Endothelial cell of umbilical vein (primary cell): ENCODE measurements at regions not wholly inside any gene's neighbourhood (a gene's known extent, or its start where the extent isn't known, plus 50 kb on each side); places are given as distances from the start of the nearest gene placed in this dataset.

Experiments
- BruUV-seq: library from RNA; stranded (reverse); fragments of 400-500 nt; replicated peaks from 2 replicates; lab custom pipeline; 2021; lab: Mats Ljungman, UMichigan
- CTCF ChIA-PET: fragments of 300-600, 350-600 bp; sonication (Branson Sonifier 250); formaldehyde crosslinking; loops from one replicate; lab custom pipeline; 2021; ENCODE audit warnings: antibody characterized with exemption, inconsistent platforms; lab: Charles Lee
- POLR2A ChIA-PET: fragments of 300-600, 350-600 bp; sonication (Branson Sonifier 250); formaldehyde crosslinking; loops from one replicate; lab custom pipeline; 2021; ENCODE audit warnings: antibody characterized with exemption, inconsistent platforms; lab: Charles Lee
- DNase-seq: peaks from one replicate; pipeline ENCODE4 v3.0.0-alpha.2; 2011; ENCODE audit warnings: low read depth, low spot score
- FAIRE-seq: peaks from 2 replicates; lab custom pipeline; 2011; peaks lifted over from hg19 to GRCh38; lab: Jason Lieb, UNC
- H2AFZ ChIP-seq: 2 replicates; pipeline ENCODE4 v1.6.0; 2012; ENCODE audit warnings: low read depth, low read length, control low read depth, inconsistent platforms
- H3K27ac ChIP-seq: 2 replicates; pipeline ENCODE4 v1.5.1; 2011; ENCODE audit warnings: low read depth, mild to moderate bottlenecking, control low read depth, low read length, moderate library complexity; ENCODE audit not compliant: insufficient read depth
- H3K27me3 ChIP-seq, 2 experiments: 2 replicates each; pipeline versions ENCODE4 v1.6.0 to v1.6.1; 2011; ENCODE audit warnings: low read length in 2 of 2, mixed read lengths in 1 of 2; ENCODE audit not compliant: control insufficient read depth in 2 of 2, insufficient read depth in 2 of 2
- H3K36me3 ChIP-seq, 2 experiments: 2 replicates in 1 of 2; 3 replicates in 1 of 2; pipeline ENCODE4 v1.5.1; 2011; ENCODE audit warnings: low read length in 2 of 2, mild to moderate bottlenecking in 1 of 2, moderate library complexity in 1 of 2; ENCODE audit not compliant: control insufficient read depth in 2 of 2, insufficient read depth in 2 of 2; ENCODE audit errors: extremely low read depth in 1 of 2
- H3K4me1 ChIP-seq: 3 replicates; pipeline ENCODE4 v1.5.1; 2011; ENCODE audit warnings: mild to moderate bottlenecking, low read length; ENCODE audit not compliant: control insufficient read depth, insufficient read depth; ENCODE audit errors: extremely low read depth
- H3K4me2 ChIP-seq: 2 replicates; pipeline ENCODE4 v1.6.1; 2011; ENCODE audit warnings: low read length, control low read depth, mixed read lengths; ENCODE audit not compliant: insufficient read depth
- H3K4me3 ChIP-seq, 3 experiments: fragments of 200-600 bp in 1 of 3; sonication (generic), shearing (Covaris generic) in 1 of 3; replicated peaks in 1 of 3; 2 replicates each; pipeline ENCODE4 v1.5.1; 2011 to 2016; ENCODE audit warnings: control low read depth in 3 of 3, low read length in 3 of 3, mild to moderate bottlenecking in 2 of 3, inconsistent platforms in 1 of 3, low read depth in 1 of 3, moderate library complexity in 1 of 3; ENCODE audit not compliant: insufficient read depth in 1 of 3
- H3K79me2 ChIP-seq: 2 replicates; pipeline ENCODE4 v1.6.0; 2012; ENCODE audit warnings: low read length, inconsistent platforms; ENCODE audit not compliant: control insufficient read depth, insufficient read depth
- H3K9ac ChIP-seq: replicated peaks from 2 replicates; pipeline ENCODE3; 2011; ENCODE audit warnings: low read length, control low read depth; ENCODE audit not compliant: insufficient read depth; ENCODE audit errors: extremely low read depth
- H3K9me1 ChIP-seq: replicated peaks from 3 replicates; pipeline ENCODE4 v1.6.0; 2011; ENCODE audit warnings: mild to moderate bottlenecking, low read length; ENCODE audit not compliant: control insufficient read depth, insufficient read depth; ENCODE audit errors: extremely low read depth
- H3K9me3 ChIP-seq: replicated peaks from 2 replicates; pipeline ENCODE4 v1.5.1; 2012; ENCODE audit warnings: low read length, inconsistent platforms; ENCODE audit not compliant: control insufficient read depth, insufficient read depth
- H4K20me1 ChIP-seq: replicated peaks from 2 replicates; pipeline ENCODE3; 2011; ENCODE audit warnings: mild to moderate bottlenecking, low read length; ENCODE audit not compliant: control insufficient read depth, insufficient read depth; ENCODE audit errors: extremely low read depth
- EZH2 ChIP-seq: IDR thresholded peaks from 2 replicates; pipeline ENCODE4 v1.6.1; 2012; ENCODE audit warnings: borderline replicate concordance, low read depth, mild to moderate bottlenecking, moderate library complexity, low read length, inconsistent platforms; ENCODE audit not compliant: severe bottlenecking
- FOS ChIP-seq: IDR thresholded peaks from 2 replicates; pipeline ENCODE4 v1.6.1; 2011; ENCODE audit warnings: mild to moderate bottlenecking, low read length, moderate library complexity, borderline replicate concordance; ENCODE audit not compliant: insufficient read depth
- GATA2 ChIP-seq: IDR thresholded peaks from 2 replicates; pipeline ENCODE4 v1.7.0; 2011; ENCODE audit warnings: low read depth, mild to moderate bottlenecking, moderate library complexity, mixed read lengths, low read length; ENCODE audit not compliant: insufficient read length, insufficient read depth
- JUN ChIP-seq: IDR thresholded peaks from 2 replicates; pipeline ENCODE4 v1.6.1; 2011; ENCODE audit warnings: borderline replicate concordance, low read depth; ENCODE audit not compliant: insufficient read length, insufficient read depth
- MYC ChIP-seq: IDR thresholded peaks from one replicate; pipeline ENCODE4 v1.6.1; 2011; ENCODE audit warnings: mild to moderate bottlenecking, low read depth, low read length
- POLR2A ChIP-seq: IDR thresholded peaks from 2 replicates; pipeline ENCODE4 v1.6.1; 2012; ENCODE audit warnings: low read depth, mild to moderate bottlenecking, control low read depth, low read length
- POLR2AphosphoS5 ChIP-seq: IDR thresholded peaks from 2 replicates; pipeline ENCODE4 v1.6.1; 2012; ENCODE audit warnings: low read depth, mild to moderate bottlenecking, control low read depth, low read length, moderate library complexity; ENCODE audit not compliant: insufficient read depth
- dilution Hi-C: fragments of 300-500 bp; cut with MboI; formaldehyde crosslinking; loops from one replicate; pipeline ENCODE4 v1.15.0; 2019; ENCODE audit warnings: low sequenced_read_pairs; ENCODE audit not compliant: extremely low pct_ligation_motif_present
- intact Hi-C: fragments of 100-400 bp; cut with micrococcal nuclease; formaldehyde crosslinking; loops from one replicate; pipeline ENCODE4 v1.10.0; 2022
- TF ChIP-seq, protein P1 (sequence below): IDR thresholded peaks from 2 replicates; pipeline ENCODE4 v1.6.1; 2011; ENCODE audit not compliant: insufficient read depth, insufficient read length
- TF ChIP-seq, protein P2 (sequence below), 2 donors: IDR thresholded peaks; 1 replicate in 1 of 2; 2 replicates in 1 of 2; pipeline ENCODE4 v1.5.1; 2011; ENCODE audit warnings: low read length in 2 of 2, mild to moderate bottlenecking in 2 of 2, moderate library complexity in 2 of 2, control low read depth in 1 of 2, inconsistent platforms in 1 of 2, low read depth in 1 of 2; ENCODE audit not compliant: insufficient read depth in 1 of 2; ENCODE audit errors: extremely low read depth in 1 of 2

DNA sequence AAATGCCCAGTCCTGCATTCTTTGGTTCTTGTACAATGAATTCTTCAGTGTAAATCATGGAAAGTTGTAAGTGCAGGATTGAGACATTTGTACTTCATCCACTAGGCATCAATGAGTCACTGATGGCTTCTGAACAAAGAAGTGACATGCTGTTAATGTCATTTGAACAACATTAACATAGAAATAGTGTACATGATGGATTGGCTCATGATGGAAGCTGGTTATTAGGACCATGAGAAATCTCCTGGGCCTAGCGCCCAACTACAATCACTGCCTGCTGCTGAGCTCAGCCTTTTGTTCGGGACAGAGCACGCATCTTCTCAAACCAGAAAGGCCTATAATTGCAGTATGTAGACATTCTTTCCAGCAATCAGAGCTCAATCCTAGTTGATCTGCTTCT, 316.8 kb upstream of the TSHZ2 start:
- Histone ChIP-seq H3K27me3 (no peaks in the 10 kb centered on the region), H3K79me2 (no peaks in the 10 kb centered on the region), H3K27ac (no peak overlapping the region), H3K9ac (no peak overlapping the region), H3K4me1 (no peaks in the 10 kb centered on the region), H3K4me2 (no peak overlapping the region), H3K9me1 (no peaks in the 10 kb centered on the region), H4K20me1 (no peaks in the 10 kb centered on the region), H2AFZ (no peak overlapping the region), H3K36me3 (no peaks in the 10 kb centered on the region), H3K4me3 (no peak overlapping the region), H3K9me3 (no peaks in the 10 kb centered on the region)
- intact Hi-C loops (no loop called here), dilution Hi-C loops (no loop called here)
- POLR2A ChIA-PET: no interaction called here
- CTCF ChIA-PET: no interaction called here
- TF ChIP-seq, protein P1, sequence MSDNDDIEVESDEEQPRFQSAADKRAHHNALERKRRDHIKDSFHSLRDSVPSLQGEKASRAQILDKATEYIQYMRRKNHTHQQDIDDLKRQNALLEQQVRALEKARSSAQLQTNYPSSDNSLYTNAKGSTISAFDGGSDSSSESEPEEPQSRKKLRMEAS: no peak
- TF ChIP-seq GATA2: no peak
- no peak for TF ChIP-seq EZH2
- no peak for TF ChIP-seq MYC
- no peak for TF ChIP-seq POLR2AphosphoS5
- TF ChIP-seq, protein P2, sequence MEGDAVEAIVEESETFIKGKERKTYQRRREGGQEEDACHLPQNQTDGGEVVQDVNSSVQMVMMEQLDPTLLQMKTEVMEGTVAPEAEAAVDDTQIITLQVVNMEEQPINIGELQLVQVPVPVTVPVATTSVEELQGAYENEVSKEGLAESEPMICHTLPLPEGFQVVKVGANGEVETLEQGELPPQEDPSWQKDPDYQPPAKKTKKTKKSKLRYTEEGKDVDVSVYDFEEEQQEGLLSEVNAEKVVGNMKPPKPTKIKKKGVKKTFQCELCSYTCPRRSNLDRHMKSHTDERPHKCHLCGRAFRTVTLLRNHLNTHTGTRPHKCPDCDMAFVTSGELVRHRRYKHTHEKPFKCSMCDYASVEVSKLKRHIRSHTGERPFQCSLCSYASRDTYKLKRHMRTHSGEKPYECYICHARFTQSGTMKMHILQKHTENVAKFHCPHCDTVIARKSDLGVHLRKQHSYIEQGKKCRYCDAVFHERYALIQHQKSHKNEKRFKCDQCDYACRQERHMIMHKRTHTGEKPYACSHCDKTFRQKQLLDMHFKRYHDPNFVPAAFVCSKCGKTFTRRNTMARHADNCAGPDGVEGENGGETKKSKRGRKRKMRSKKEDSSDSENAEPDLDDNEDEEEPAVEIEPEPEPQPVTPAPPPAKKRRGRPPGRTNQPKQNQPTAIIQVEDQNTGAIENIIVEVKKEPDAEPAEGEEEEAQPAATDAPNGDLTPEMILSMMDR (IDR thresholded peaks at IDR 0.05; ENCODE audit: extremely low read depth in 1 of 2, insufficient read depth in 1 of 2, low read depth in 1 of 2, low read length in 2 of 2): no peak
- TF ChIP-seq JUN: no peak
- TF ChIP-seq FOS: no peak
- TF ChIP-seq POLR2A: no peak
- DNase-seq (no peak), FAIRE-seq (no peak)
- BruUV-seq: no TSS peak
